Activated T-cell treated with anti-CD3 and anti-CD28 coated beads, Interleukin-2, amount 50 U/mL, for 72 hours (primary cell): ENCODE measurements at regions not wholly inside any gene's neighbourhood (a gene's known extent, or its start where the extent isn't known, plus 50 kb on each side); places are given as distances from the start of the nearest gene placed in this dataset.
"Not testable (repeated sequence)": the region's sequence is repeated elsewhere in the genome, so short reads cannot be mapped to it uniquely, and the experiment has no call there.

ENCODE experiments used
- ATAC-seq, 2 donors: fragments of 150-1000 bp; cut with Tn5 transposase; replicated peaks in 1 of 2; 2 replicates each; pipeline ENCODE4 v1.10.0; 2021; ENCODE audit warnings: moderate library complexity in 2 of 2, mild to moderate bottlenecking in 1 of 2
- DNase-seq, 2 donors: peaks; one replicate each; pipeline ENCODE4 v3.0.0; 2021 to 2022; ENCODE audit warnings: mixed read lengths in 1 of 2
- H3K27ac Mint-ChIP-seq: one replicate; pipeline ENCODE4 v1.8.0; 2022; ENCODE audit warnings: mild to moderate bottlenecking, moderate library complexity, mixed read lengths
- H3K27me3 Mint-ChIP-seq: one replicate; pipeline ENCODE4 v1.8.0; 2022; ENCODE audit warnings: low read depth, mixed read lengths
- H3K36me3 Mint-ChIP-seq, 2 donors: one replicate each; pipeline ENCODE4 v1.8.0; 2022; ENCODE audit warnings: mixed read lengths in 2 of 2, mild to moderate bottlenecking in 1 of 2; ENCODE audit not compliant: insufficient read depth in 2 of 2
- H3K4me1 Mint-ChIP-seq: one replicate; pipeline ENCODE4 v1.8.0; 2022; ENCODE audit warnings: low read depth, mixed read lengths
- H3K4me3 Mint-ChIP-seq, 2 donors: one replicate each; pipeline ENCODE4 v1.8.0; 2022; ENCODE audit warnings: mild to moderate bottlenecking in 2 of 2, mixed read lengths in 2 of 2, moderate library complexity in 2 of 2
- H3K9me3 Mint-ChIP-seq, 2 donors: one replicate each; pipeline ENCODE4 v1.8.0; 2022; ENCODE audit warnings: mixed read lengths in 2 of 2

GRCh38 chr15:96058103-96058851 is 272.2 kb upstream of the NR2F2 start:
- no peak for ATAC-seq
- H3K36me3 Mint-ChIP-seq: no peaks in the 10 kb centered on the region
- DNase-seq: no peak
- peaks cover 52% of the 10 kb centered on the region for H3K27me3 Mint-ChIP-seq
- peaks cover 13% of the 10 kb centered on the region for H3K4me1 Mint-ChIP-seq
- no peak overlapping the region for H3K27ac Mint-ChIP-seq
- H3K4me3 Mint-ChIP-seq: no peak overlapping the region
- peaks cover 0 to 1% of the 10 kb centered on the region in 2 donors for H3K9me3 Mint-ChIP-seq

GRCh38 chr15:96058852-96059103 is 271.7 kb upstream of the NR2F2 start:
- H3K4me1 Mint-ChIP-seq, H3K9me3 Mint-ChIP-seq, H3K36me3 Mint-ChIP-seq, H3K4me3 Mint-ChIP-seq, DNase-seq, ATAC-seq, H3K27ac Mint-ChIP-seq: not testable (repeated sequence)
- H3K27me3 Mint-ChIP-seq: peaks cover 47% of the 10 kb centered on the region

GRCh38 chr15:96060591-96060990 is 269.9 kb upstream of the NR2F2 start:
- not testable (repeated sequence) for H3K9me3 Mint-ChIP-seq, H3K4me1 Mint-ChIP-seq, ATAC-seq, H3K36me3 Mint-ChIP-seq, H3K27ac Mint-ChIP-seq, H3K4me3 Mint-ChIP-seq, DNase-seq
- H3K27me3 Mint-ChIP-seq: peaks cover 34% of the 10 kb centered on the region

DNA sequence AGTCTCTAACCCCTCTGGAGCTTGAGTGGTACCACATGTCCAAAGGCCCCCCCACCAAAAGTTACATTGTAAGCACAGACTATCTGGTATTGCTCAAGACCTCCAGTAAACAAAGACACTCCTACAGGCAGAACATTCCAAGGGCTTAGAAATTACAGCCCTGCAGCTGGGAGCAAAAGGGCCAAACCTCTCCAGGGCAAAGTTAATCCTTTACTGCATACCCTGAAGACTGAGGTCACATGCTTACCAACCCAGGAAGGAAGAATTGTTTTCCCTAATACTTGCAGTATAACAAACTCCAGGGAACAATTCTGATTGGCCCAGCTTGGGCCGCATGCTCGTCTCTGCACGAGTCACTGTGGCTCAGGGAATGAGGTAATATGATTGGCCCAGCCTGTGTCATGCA is 266.1 kb upstream of the NR2F2 start:
- H3K27ac Mint-ChIP-seq: no peak overlapping the region
- DNase-seq (no peak), ATAC-seq (no peak)
- no peaks in the 10 kb centered on the region for H3K36me3 Mint-ChIP-seq
- peaks cover 21% of the 10 kb centered on the region for H3K27me3 Mint-ChIP-seq
- peaks cover 0 to 1% of the 10 kb centered on the region in 2 donors for H3K9me3 Mint-ChIP-seq
- no peak overlapping the region for H3K4me3 Mint-ChIP-seq
- H3K4me1 Mint-ChIP-seq: no peaks in the 10 kb centered on the region

DNA sequence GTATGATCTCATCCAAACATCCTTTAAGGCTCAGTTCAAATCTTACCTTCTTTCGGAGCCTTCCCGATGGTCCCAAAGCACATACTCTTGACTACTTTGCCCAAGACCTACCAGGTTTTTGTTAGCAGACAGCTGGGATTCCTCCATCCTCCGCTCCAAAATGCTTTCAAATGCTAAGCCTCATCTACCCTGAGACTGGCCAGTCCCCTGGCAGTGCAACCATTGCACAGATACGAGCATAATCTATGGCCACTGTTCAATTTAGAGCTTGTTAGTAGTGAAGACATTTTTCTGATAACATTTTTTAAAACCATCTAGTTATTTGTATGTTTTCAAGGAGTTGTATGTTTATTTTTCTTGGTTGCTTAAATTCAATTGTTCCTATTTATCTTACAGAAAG is 264.4 kb upstream of the NR2F2 start:
- ATAC-seq: no peak

GRCh38 chr15:96066852-96067495 is 263.5 kb upstream of the NR2F2 start:
- Mint-ChIP-seq H3K9me3 (peaks cover 0 to under 1% of the 10 kb centered on the region in 2 donors), H3K4me1 (no peaks in the 10 kb centered on the region), H3K4me3 (no peak overlapping the region), H3K27ac (no peak overlapping the region), H3K36me3 (no peaks in the 10 kb centered on the region), H3K27me3 (peaks cover 5% of the 10 kb centered on the region)
- DNase-seq: no peak
- no peak for ATAC-seq

More for the DNA sequence above, 264.4 kb upstream of the NR2F2 start:
- no peak for DNase-seq
- peaks cover 6% of the 10 kb centered on the region for H3K27me3 Mint-ChIP-seq
- no peaks in the 10 kb centered on the region for H3K36me3 Mint-ChIP-seq
- H3K27ac Mint-ChIP-seq: no peak overlapping the region
- H3K4me3 Mint-ChIP-seq: no peak overlapping the region
- H3K9me3 Mint-ChIP-seq: peaks cover 0 to under 1% of the 10 kb centered on the region in 2 donors
- no peaks in the 10 kb centered on the region for H3K4me1 Mint-ChIP-seq

DNA sequence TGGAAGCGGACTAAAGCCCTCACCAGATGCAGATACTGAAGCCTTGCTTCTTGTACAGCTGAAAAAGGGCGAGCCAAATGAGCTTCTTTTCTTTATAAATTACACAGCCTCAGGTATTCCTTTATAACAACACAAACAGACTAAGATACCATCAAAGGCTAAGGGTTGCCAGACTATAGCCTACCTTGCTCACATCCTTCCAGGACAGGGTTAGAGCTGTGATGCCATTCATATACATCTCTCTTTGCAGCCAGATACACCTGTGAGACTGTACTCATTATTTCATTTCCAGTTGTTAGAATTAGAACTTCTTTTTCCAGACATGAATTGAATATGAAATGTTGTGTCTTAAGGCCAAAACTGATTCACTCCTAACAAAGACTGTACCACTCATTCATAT is 262.8 kb upstream of the NR2F2 start:
- no peaks in the 10 kb centered on the region for H3K4me1 Mint-ChIP-seq
- H3K36me3 Mint-ChIP-seq: no peaks in the 10 kb centered on the region
- H3K4me3 Mint-ChIP-seq: no peak overlapping the region
- H3K27ac Mint-ChIP-seq: no peak overlapping the region
- peaks cover 1 to 2% of the 10 kb centered on the region in 2 donors for H3K9me3 Mint-ChIP-seq
- DNase-seq: no peak
- no peak for ATAC-seq
- peaks cover 5% of the 10 kb centered on the region for H3K27me3 Mint-ChIP-seq

GRCh38 chr15:96068897-96069296 is 261.6 kb upstream of the NR2F2 start:
- ATAC-seq (no peak), DNase-seq (no peak)
- Mint-ChIP-seq H3K27me3 (peaks cover 5% of the 10 kb centered on the region), H3K27ac (no peak overlapping the region), H3K9me3 (peaks cover 1 to 2% of the 10 kb centered on the region in 2 donors), H3K4me1 (no peaks in the 10 kb centered on the region), H3K4me3 (no peak overlapping the region), H3K36me3 (no peaks in the 10 kb centered on the region)

- H3K4me1 Mint-ChIP-seq: no peaks in the 10 kb centered on the region
- no peaks in the 10 kb centered on the region for H3K36me3 Mint-ChIP-seq
- H3K27ac Mint-ChIP-seq: no peak overlapping the region
- DNase-seq (no peak), ATAC-seq (no peak)
- peaks cover 5% of the 10 kb centered on the region for H3K27me3 Mint-ChIP-seq
- H3K4me3 Mint-ChIP-seq: no peak overlapping the region
- peaks cover 1 to 2% of the 10 kb centered on the region in 2 donors for H3K9me3 Mint-ChIP-seq
Measured at GRCh38 chr15:96070636-96071035, 259.9 kb upstream of the NR2F2 start.

- Mint-ChIP-seq H3K4me1 (no peaks in the 10 kb centered on the region), H3K36me3 (no peaks in the 10 kb centered on the region), H3K27me3 (no peaks in the 10 kb centered on the region), H3K4me3 (no peak overlapping the region), H3K9me3 (peaks cover 1 to 2% of the 10 kb centered on the region in 2 donors), H3K27ac (no peak overlapping the region)
- no peak for DNase-seq
- ATAC-seq: no peak
Measured at GRCh38 chr15:96072821-96073220, 257.7 kb upstream of the NR2F2 start.

DNA sequence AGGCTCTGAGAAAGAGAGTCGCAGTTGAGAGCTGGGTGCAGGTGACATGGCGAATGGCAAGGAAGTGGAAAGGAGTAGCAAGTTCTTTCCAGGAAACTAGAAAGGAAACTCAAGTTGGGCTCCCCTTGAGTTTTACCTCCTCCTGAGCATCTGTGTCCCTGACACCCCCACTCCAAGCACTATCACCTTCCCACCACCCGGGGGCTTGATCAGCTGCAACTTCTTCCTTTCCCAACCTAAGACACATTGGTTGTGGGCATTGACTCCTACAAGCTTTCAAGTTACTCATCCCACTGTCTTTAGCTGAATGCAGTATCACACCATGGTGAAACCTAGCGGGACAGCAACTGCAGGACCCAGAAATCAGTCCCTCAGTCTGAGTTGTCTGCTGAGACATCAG is 256.6 kb upstream of the NR2F2 start:
- peaks cover 1 to 2% of the 10 kb centered on the region in 2 donors for H3K9me3 Mint-ChIP-seq
- ATAC-seq: no peak
- no peak for DNase-seq

GRCh38 chr15:96075895-96076294 is 254.6 kb upstream of the NR2F2 start:
- no peaks in the 10 kb centered on the region for H3K36me3 Mint-ChIP-seq
- H3K4me3 Mint-ChIP-seq: no peak overlapping the region
- DNase-seq: no peak
- peaks cover 1 to 2% of the 10 kb centered on the region in 2 donors for H3K9me3 Mint-ChIP-seq
- H3K27me3 Mint-ChIP-seq: no peaks in the 10 kb centered on the region
- no peak for ATAC-seq
- no peaks in the 10 kb centered on the region for H3K4me1 Mint-ChIP-seq
- H3K27ac Mint-ChIP-seq: no peak overlapping the region

More for the DNA sequence above, 256.6 kb upstream of the NR2F2 start:
- Mint-ChIP-seq H3K4me3 (no peak overlapping the region), H3K27me3 (no peaks in the 10 kb centered on the region), H3K36me3 (no peaks in the 10 kb centered on the region), H3K4me1 (no peaks in the 10 kb centered on the region), H3K27ac (no peak overlapping the region)

- no peaks in the 10 kb centered on the region for H3K4me1 Mint-ChIP-seq
- no peak for DNase-seq
- H3K27ac Mint-ChIP-seq: no peak overlapping the region
- no peaks in the 10 kb centered on the region for H3K36me3 Mint-ChIP-seq
- H3K9me3 Mint-ChIP-seq: peaks cover 1 to 2% of the 10 kb centered on the region in 2 donors
- ATAC-seq: no peak
- no peak overlapping the region for H3K4me3 Mint-ChIP-seq
- no peaks in the 10 kb centered on the region for H3K27me3 Mint-ChIP-seq
Measured at GRCh38 chr15:96076350-96076749, 254.2 kb upstream of the NR2F2 start.

DNA sequence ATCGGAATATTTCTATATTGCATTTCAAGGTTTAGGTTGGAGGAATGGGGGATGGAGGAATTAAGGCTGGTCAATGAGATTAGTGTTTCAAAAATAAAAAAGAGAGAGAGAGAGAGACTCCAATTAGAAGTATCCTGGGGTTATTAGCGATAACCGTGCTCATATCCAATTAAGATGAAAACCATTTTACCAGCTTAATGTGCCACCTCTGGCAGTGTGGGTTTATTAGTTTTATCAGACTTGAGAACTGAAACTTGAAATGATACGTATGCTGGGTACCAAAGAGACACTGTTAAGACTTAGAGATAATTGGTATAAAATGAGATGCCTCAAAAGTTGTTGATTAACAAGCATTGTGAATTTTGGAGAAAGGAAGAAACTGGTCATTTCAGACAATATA is 251.5 kb upstream of the NR2F2 start:
- no peaks in the 10 kb centered on the region for H3K4me1 Mint-ChIP-seq
- no peaks in the 10 kb centered on the region for H3K36me3 Mint-ChIP-seq
- no peak overlapping the region for H3K4me3 Mint-ChIP-seq
- ATAC-seq (no peak), DNase-seq (no peak)
- no peaks in the 10 kb centered on the region for H3K9me3 Mint-ChIP-seq
- no peaks in the 10 kb centered on the region for H3K27me3 Mint-ChIP-seq
- no peak overlapping the region for H3K27ac Mint-ChIP-seq
